ENCODE measurements at regions not wholly inside any gene's neighbourhood (a gene's known extent, or its start where the extent isn't known, plus 50 kb on each side); places are given as distances from the start of the nearest gene placed in this dataset.

DNA sequence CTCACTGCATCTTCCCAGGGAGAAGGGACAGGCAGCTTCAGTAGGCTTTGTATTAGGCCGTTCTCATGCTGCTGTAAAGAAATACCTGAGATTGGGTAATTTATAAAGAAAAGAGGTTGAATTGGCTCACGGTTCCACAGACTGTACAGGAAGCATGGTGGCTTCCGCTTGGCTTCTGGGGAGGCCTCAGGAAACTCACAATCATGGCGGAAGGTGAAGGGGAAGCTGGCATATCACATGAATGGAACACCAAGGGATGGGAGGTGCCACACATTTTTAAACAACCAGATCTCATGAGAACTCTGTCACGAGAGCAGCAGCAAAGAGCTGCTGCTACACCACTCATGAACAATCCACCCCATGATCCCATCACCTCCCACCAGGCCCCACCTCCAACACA lies 182.2 kb upstream of the SFSWAP start:
- TF ChIP-seq ZFX (IDR thresholded peaks at IDR 0.05) = no peak
- TF ChIP-seq, protein P1, sequence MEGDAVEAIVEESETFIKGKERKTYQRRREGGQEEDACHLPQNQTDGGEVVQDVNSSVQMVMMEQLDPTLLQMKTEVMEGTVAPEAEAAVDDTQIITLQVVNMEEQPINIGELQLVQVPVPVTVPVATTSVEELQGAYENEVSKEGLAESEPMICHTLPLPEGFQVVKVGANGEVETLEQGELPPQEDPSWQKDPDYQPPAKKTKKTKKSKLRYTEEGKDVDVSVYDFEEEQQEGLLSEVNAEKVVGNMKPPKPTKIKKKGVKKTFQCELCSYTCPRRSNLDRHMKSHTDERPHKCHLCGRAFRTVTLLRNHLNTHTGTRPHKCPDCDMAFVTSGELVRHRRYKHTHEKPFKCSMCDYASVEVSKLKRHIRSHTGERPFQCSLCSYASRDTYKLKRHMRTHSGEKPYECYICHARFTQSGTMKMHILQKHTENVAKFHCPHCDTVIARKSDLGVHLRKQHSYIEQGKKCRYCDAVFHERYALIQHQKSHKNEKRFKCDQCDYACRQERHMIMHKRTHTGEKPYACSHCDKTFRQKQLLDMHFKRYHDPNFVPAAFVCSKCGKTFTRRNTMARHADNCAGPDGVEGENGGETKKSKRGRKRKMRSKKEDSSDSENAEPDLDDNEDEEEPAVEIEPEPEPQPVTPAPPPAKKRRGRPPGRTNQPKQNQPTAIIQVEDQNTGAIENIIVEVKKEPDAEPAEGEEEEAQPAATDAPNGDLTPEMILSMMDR (conservative IDR thresholded peaks at IDR 0.05) = no peak
- H3K27ac ChIP-seq = no peak overlapping the region

DNA sequence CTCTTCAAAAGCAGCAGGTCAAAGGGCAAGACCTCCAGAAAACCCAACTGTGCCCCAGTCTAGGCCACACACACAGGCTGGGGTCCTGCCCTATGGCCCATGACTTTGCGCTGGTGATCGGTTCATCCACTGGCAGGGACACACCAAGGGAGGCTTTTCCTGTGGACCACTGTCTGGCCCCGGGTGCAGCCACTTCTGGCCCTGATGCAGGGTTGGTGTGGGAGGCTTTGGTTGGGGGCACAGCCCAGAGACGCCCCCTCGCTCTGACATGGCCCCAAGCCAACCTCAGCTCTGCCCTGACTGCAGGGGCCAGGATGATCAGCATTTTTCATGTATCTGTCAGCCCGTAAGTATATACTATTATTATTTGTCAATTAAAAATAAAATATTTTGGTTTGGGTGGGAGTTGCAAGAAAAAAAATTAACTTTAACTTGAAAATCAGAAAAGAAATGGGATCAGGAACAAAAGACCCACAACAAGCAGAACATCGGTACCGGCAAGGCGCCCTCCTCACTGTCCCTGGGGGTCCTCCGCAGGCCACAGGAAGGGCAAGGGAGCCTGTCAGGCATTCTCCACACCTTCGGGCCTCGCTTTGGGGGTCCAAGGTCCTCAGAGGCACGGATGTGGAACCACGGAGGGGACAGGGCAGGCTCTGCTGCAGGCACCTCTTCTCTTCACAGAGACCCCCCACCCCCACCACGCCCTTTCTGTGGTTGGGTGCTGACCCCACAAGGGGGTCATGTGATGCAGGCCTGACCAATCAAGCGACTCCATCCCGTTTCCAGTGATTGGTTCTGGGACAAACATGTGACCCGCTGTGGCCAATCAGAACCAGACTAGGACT lies 181.5 kb upstream of the SFSWAP start:
- no peak overlapping the region for H3K27ac ChIP-seq

DNA sequence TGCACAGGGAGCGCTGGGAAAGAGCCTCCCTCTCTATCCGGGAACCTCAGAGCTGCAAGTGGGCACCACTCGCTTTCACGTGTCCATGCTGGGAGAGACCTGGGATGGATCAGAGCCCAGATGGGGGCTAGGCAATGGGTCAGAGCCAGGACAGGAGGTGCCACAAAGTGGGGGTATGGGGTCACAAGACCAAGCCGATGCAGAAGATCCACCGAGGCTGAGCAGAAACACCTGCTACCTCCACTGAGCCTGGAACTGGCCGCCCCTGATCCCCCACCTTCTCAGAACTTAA lies 180.9 kb upstream of the SFSWAP start:
- no peak overlapping the region for H3K27ac ChIP-seq
- TF ChIP-seq, protein P1 (conservative IDR thresholded peaks at IDR 0.05) = no peak
- TF ChIP-seq ZFX (IDR thresholded peaks at IDR 0.05) = no peak

More for the DNA sequence above, 181.5 kb upstream of the SFSWAP start:
- TF ChIP-seq, protein P1 (conservative IDR thresholded peaks at IDR 0.05) = no peak
- TF ChIP-seq ZFX (IDR thresholded peaks at IDR 0.05) = no peak

DNA sequence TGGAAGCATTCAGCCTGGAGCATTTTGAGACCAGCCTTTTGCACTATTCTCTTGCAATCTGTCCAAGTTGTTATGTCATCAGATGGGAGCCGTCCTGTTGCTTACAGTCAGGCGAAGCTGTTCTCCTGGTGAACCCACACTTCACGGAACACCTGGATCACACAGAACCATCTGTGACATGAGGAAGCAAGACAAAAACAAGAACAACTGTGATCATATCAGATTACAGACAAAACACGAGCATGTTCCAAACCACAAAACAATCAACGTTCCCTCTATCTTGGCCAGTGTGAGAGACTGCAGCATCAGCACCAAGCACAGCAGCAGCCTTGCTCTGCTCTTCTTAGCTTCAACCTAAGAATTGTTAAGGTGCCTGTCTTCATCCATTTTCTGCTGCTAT lies 180.5 kb upstream of the SFSWAP start:
- no peak overlapping the region for H3K27ac ChIP-seq
- TF ChIP-seq, protein P1 (conservative IDR thresholded peaks at IDR 0.05) = no peak
- TF ChIP-seq ZFX (IDR thresholded peaks at IDR 0.05) = no peak

DNA sequence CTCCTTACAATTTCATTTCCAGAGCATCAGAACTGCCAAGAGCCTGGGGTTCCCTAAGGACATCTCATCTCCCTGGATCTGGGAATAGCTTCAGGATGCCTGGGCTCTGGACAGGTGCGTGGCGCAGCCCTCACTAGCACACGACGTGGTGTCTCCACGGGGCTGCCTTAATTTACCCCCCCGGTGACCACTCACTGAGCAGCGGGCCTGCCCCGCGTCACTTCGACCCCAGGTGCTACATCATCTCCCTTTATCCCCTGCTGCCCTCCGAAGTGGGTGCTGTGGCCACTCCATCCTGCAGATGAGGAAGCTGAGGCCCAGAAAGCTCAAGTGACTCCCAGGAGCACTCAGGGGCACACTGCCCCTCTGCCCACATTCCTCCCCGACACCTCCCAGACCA lies 177.8 kb upstream of the SFSWAP start:
- no peak overlapping the region for H3K27ac ChIP-seq
- TF ChIP-seq, protein P1 (conservative IDR thresholded peaks at IDR 0.05) = no peak
- no peak for TF ChIP-seq ZFX (IDR thresholded peaks at IDR 0.05)

DNA sequence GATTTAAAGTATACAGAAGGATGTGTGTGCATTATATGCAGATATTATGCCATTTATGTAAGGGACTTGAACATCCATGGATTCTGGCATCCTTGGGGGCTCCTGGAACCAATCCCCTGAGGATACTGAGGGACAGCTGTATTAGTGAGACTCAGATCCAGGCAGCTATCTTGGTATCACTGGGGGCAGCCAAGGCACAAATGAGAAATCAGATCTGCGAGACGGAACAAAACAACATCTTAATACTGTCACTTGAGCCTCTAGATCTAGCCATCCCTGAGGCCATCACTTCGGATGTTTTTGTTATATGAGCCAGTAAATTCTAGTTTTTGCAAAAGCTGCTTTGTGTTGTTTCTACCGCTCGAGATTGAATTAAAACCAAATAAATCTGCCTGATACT lies 175.1 kb upstream of the SFSWAP start:
- no peak overlapping the region for H3K27ac ChIP-seq
- no peak for TF ChIP-seq ZFX (IDR thresholded peaks at IDR 0.05)
- TF ChIP-seq, protein P1 (conservative IDR thresholded peaks at IDR 0.05) = no peak

DNA sequence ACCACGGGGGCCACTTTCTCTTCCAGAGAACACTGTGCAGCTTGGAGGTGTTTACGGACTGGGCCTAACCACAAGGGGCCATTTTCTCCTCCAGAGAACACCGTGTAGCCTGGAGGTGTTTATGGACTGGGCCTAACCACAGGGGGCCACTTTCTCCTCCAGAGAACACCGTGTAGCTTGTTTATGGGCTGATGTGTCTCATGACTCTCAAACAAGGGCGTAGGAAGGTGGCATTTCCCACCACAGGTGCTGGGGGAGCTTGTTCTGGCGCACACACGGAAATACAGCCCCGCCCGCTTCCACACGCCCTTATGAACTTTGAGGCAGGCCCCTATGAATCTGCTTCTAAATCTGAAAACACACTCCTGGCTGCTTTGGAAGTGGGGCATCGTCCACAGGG lies 174.6 kb upstream of the SFSWAP start:
- H3K27ac ChIP-seq = no peak overlapping the region
- no peak for TF ChIP-seq ZFX (IDR thresholded peaks at IDR 0.05)
- TF ChIP-seq, protein P1 (conservative IDR thresholded peaks at IDR 0.05) = no peak
